K562 (cell line): ENCODE measurements at regions not wholly inside any gene's neighbourhood (a gene's known extent, or its start where the extent isn't known, plus 50 kb on each side); places are given as distances from the start of the nearest gene placed in this dataset.

Experiments used
- ATAC-seq: fragments of 200-7000 bp; cut with Tn5 transposase; 3 replicates; pipeline ENCODE4 v1.9.1; 2020; ENCODE audit warnings: moderate library complexity
- BruUV-seq: library from RNA; stranded (reverse); fragments of 400-500 nt; replicated peaks from 2 replicates; lab custom pipeline; 2021; lab: Mats Ljungman, UMichigan
- CTCF ChIA-PET: fragments of 300-600 bp; formaldehyde crosslinking; extraction: SDS; loops from one replicate; lab custom pipeline; 2021; ENCODE audit warnings: low intra/inter-chr PET ratio; lab: Yijun Ruan, JAX
- POLR2A ChIA-PET: fragments of 300-600, 350-650 bp; sonication (Branson Sonifier 250); formaldehyde crosslinking; extraction: SDS; loops from one replicate; lab custom pipeline; 2021; ENCODE audit warnings: antibody characterized with exemption, inconsistent platforms; lab: Yijun Ruan, JAX
- DNase-seq, 4 experiments: peaks; one replicate each; pipeline versions ENCODE4 v3.0.0 to v3.0.0-alpha.2; 2011 to 2018; ENCODE audit warnings: low spot score in 3 of 4, mixed read lengths in 3 of 4; ENCODE audit errors: extremely low read depth in 1 of 4
- FAIRE-seq: peaks from 2 replicates; lab custom pipeline; 2011; peaks lifted over from hg19 to GRCh38; lab: Jason Lieb, UNC
- H2AFZ ChIP-seq: 2 replicates; pipeline ENCODE4 v1.6.0; 2011; ENCODE audit warnings: low read depth, low read length, control low read depth, inconsistent platforms
- H3K27ac ChIP-seq: fragments of 200-600 bp; 3 replicates; pipeline ENCODE4 v1.8.0; 2011; ENCODE audit warnings: low read depth, mild to moderate bottlenecking, control low read depth, inconsistent platforms, low read length, moderate library complexity, mixed read lengths; ENCODE audit errors: extremely low read depth
- H3K27me3 ChIP-seq, 2 experiments: fragments of 300-600 bp in 1 of 2; 2 replicates in 1 of 2; 3 replicates in 1 of 2; pipeline versions ENCODE4 v1.6.0 to v1.8.0; 2011; ENCODE audit warnings: inconsistent platforms in 2 of 2, low read length in 2 of 2, mild to moderate bottlenecking in 1 of 2, mixed read lengths in 1 of 2, moderate library complexity in 1 of 2; ENCODE audit not compliant: control insufficient read depth in 2 of 2, insufficient read depth in 2 of 2
- H3K36me3 ChIP-seq: fragments of 300-600 bp; 3 replicates; pipeline ENCODE4 v1.8.0; 2011; ENCODE audit warnings: mild to moderate bottlenecking, low read length, inconsistent platforms; ENCODE audit not compliant: control insufficient read depth, insufficient read depth
- H3K4me1 ChIP-seq, 2 experiments: fragments of 200-600 bp in 1 of 2; replicated peaks in 1 of 2; 2 replicates in 1 of 2; 3 replicates in 1 of 2; pipeline versions ENCODE4 v1.5.1 to v1.8.0; 2011; ENCODE audit warnings: inconsistent platforms in 2 of 2, low read length in 2 of 2, mild to moderate bottlenecking in 1 of 2, mixed read lengths in 1 of 2, moderate library complexity in 1 of 2; ENCODE audit not compliant: control insufficient read depth in 2 of 2, insufficient read depth in 2 of 2
- H3K4me2 ChIP-seq: 2 replicates; pipeline ENCODE4 v1.6.1; 2011; ENCODE audit warnings: low read length, control low read depth, inconsistent platforms, mixed read lengths; ENCODE audit not compliant: insufficient read depth
- H3K4me3 ChIP-seq: fragments of 200-600 bp; sonication (generic), shearing (Covaris generic); 2 replicates; pipeline ENCODE4 v1.5.1; 2016; ENCODE audit warnings: control low read depth, inconsistent platforms
- H3K79me2 ChIP-seq: fragments of 200-600 bp; 3 replicates; pipeline ENCODE4 v1.8.0; 2011; ENCODE audit warnings: low read length, inconsistent platforms; ENCODE audit not compliant: control insufficient read depth, insufficient read depth
- H3K9ac ChIP-seq, 2 experiments: 2 replicates each; pipeline versions ENCODE4 v1.6.0 to v1.6.1; 2011; ENCODE audit warnings: low read depth in 2 of 2, low read length in 2 of 2, control low read depth in 1 of 2, inconsistent platforms in 1 of 2, mild to moderate bottlenecking in 1 of 2, mixed read lengths in 1 of 2; ENCODE audit not compliant: insufficient read depth in 1 of 2
- H3K9me1 ChIP-seq: one replicate; pipeline ENCODE4 v1.6.0; 2011; ENCODE audit warnings: inconsistent platforms, mild to moderate bottlenecking, low read length, moderate library complexity; ENCODE audit not compliant: control insufficient read depth, insufficient read depth
- H3K9me3 ChIP-seq: replicated peaks from 2 replicates; pipeline ENCODE4 v1.5.1; 2011; ENCODE audit warnings: low read depth, low read length, inconsistent platforms; ENCODE audit not compliant: control insufficient read depth, insufficient read depth
- H4K20me1 ChIP-seq: replicated peaks from 2 replicates; pipeline ENCODE4 v1.6.1; 2011; ENCODE audit warnings: low read length, inconsistent platforms, mixed read lengths; ENCODE audit not compliant: control insufficient read depth, insufficient read depth
- BRD4 ChIP-seq: fragments of 200-600 bp; sonication (generic); IDR thresholded peaks from 2 replicates; pipeline ENCODE4 v1.6.1; 2017; ENCODE audit warnings: inconsistent platforms
- ETV5 ChIP-seq: sonication (generic); formaldehyde crosslinking; IDR thresholded peaks from 2 replicates; pipeline ENCODE4 v1.4.0; 2020; ENCODE audit warnings: low read depth, mild to moderate bottlenecking, missing genetic modification reagents
- GABPA ChIP-seq: fragments of 200-800 bp; sonication (Bioruptor generic); conservative IDR thresholded peaks from 2 replicates; pipeline ENCODE4 v1.6.1; 2016; ENCODE audit warnings: low read depth, missing genetic modification characterization, missing compliant biosample characterization
- GTF3C2 ChIP-seq: IDR thresholded peaks from 3 replicates; pipeline ENCODE4 v1.6.1; 2011; ENCODE audit warnings: borderline replicate concordance, mild to moderate bottlenecking, moderate library complexity; ENCODE audit not compliant: insufficient read length; ENCODE audit errors: extremely low read depth
- L3MBTL2 ChIP-seq: fragments of 450-650 bp; IDR thresholded peaks from 2 replicates; pipeline ENCODE4 v1.6.1; 2016; ENCODE audit warnings: mild to moderate bottlenecking, moderate library complexity
- MCM5 ChIP-seq: fragments of 450-650 bp; IDR thresholded peaks from 2 replicates; pipeline ENCODE4 v1.6.1; 2016; ENCODE audit warnings: low read depth
- NEUROD1 ChIP-seq: fragments of 150-350 bp; IDR thresholded peaks from 2 replicates; pipeline ENCODE4 v1.6.1; 2014; ENCODE audit warnings: borderline replicate concordance, low read length, low read depth; ENCODE audit not compliant: partially characterized antibody
- TGIF2 ChIP-seq: sonication (generic); formaldehyde crosslinking; IDR thresholded peaks from 2 replicates; pipeline ENCODE4 v1.8.1; 2022; ENCODE audit warnings: mild to moderate bottlenecking, missing genetic modification reagents, moderate library complexity
- ZNF253 ChIP-seq: fragments of 250-450 bp; sonication (Bioruptor Pico); conservative IDR thresholded peaks from 2 replicates; pipeline ENCODE4 v1.6.1; 2021; ENCODE audit warnings: mild to moderate bottlenecking
- WGBS: fragments of 100-300 bp; shearing (Covaris generic); methylation state at CpG from one replicate; pipeline ENCODE4 v1.1.6; 2016; ENCODE audit warnings: low coverage, mixed read lengths; ENCODE audit not compliant: insufficient coverage; ENCODE audit errors: missing lambda C conversion rate; 5-methylcytosine and 5-hydroxymethylcytosine counted together
- in situ Hi-C: fragments of 300-500 bp; cut with MboI; formaldehyde crosslinking; loops from 4 replicates; pipeline ENCODE4 v1.15.0; 2018; ENCODE audit warnings: inconsistent platforms, mixed read lengths
- intact Hi-C: fragments of 100-400 bp; cut with micrococcal nuclease; formaldehyde crosslinking; loops from 2 replicates; pipeline ENCODE4 v1.14.2; 2022

- no peaks in the 10 kb centered on the region for H3K36me3 ChIP-seq
- intact Hi-C loops, result no loop called here
- FAIRE-seq (no peak), ATAC-seq (no peak), DNase-seq (no peak)
- no peak overlapping the region for H3K27ac ChIP-seq
- H3K27me3 ChIP-seq, result no peaks in the 10 kb centered on the region
- H3K4me1 ChIP-seq, result no peaks in the 10 kb centered on the region
- H3K9me1 ChIP-seq, result no peaks in the 10 kb centered on the region
- 0% methylated on average over 2 of the region's 2 CpGs for WGBS
- no peak overlapping the region for H3K4me3 ChIP-seq
- no peak overlapping the region for H2AFZ ChIP-seq
- no TSS peak for BruUV-seq
- no peaks in the 10 kb centered on the region for H3K9me3 ChIP-seq
- no peak for TF ChIP-seq ETV5 (CRISPR knock-in tag)
- TF ChIP-seq GTF3C2, result no peak
- no peak for TF ChIP-seq TGIF2 (CRISPR knock-in tag)
- no peak for TF ChIP-seq GABPA (tag)
- TF ChIP-seq ZNF253 (CRISPR knock-in tag), result no peak
- TF ChIP-seq L3MBTL2, result no peak
- no peak for TF ChIP-seq BRD4
- TF ChIP-seq MCM5, result no peak
- no peak for TF ChIP-seq NEUROD1
- ChIA-PET POLR2A (no interaction called here), CTCF (no interaction called here)
- in situ Hi-C loops, result no loop called here
- H4K20me1 ChIP-seq, result no peaks in the 10 kb centered on the region
- no peaks in the 10 kb centered on the region for H3K79me2 ChIP-seq
- no peak overlapping the region for H3K9ac ChIP-seq
- no peak overlapping the region for H3K4me2 ChIP-seq
Measured at GRCh38 chr9:118325757-118326156, 621.6 kb downstream of the TLR4 start.
